Panc1 (cell line): ENCODE measurements at regions not wholly inside any gene's neighbourhood (a gene's known extent, or its start where the extent isn't known, plus 50 kb on each side); places are given as distances from the start of the nearest gene placed in this dataset.

Source experiments
- ATAC-seq: fragments of 200-7000 bp; cut with Tn5 transposase; 2 replicates; pipeline ENCODE4 v1.9.1; 2020; ENCODE audit warnings: mild to moderate bottlenecking, moderate library complexity
- BruUV-seq: library from RNA; stranded (reverse); fragments of 400-500 nt; replicated peaks from 2 replicates; lab custom pipeline; 2021; lab: Mats Ljungman, UMichigan
- CTCF ChIA-PET: fragments of 300-600 bp; sonication (Branson Sonifier 250); formaldehyde crosslinking; loops from one replicate; lab custom pipeline; 2022; ENCODE audit warnings: antibody characterized with exemption; lab: Charles Lee
- POLR2A ChIA-PET: fragments of 300-600 bp; sonication (Branson Sonifier 250); formaldehyde crosslinking; loops from one replicate; lab custom pipeline; 2022; ENCODE audit warnings: antibody characterized with exemption; lab: Charles Lee
- DNase-seq: peaks from one replicate; pipeline ENCODE4 v3.0.0-alpha.2; 2010; ENCODE audit warnings: low read depth, low spot score
- H3K27ac ChIP-seq: 2 replicates; pipeline ENCODE4 v1.5.1; 2011; ENCODE audit warnings: mild to moderate bottlenecking, low read length, inconsistent platforms
- H3K27me3 ChIP-seq: fragments of 200-500 bp; sonication (Bioruptor generic); 2 replicates; pipeline ENCODE4 v1.6.0; 2014; ENCODE audit warnings: low read length, inconsistent platforms; ENCODE audit not compliant: control insufficient read depth, insufficient read depth
- H3K36me3 ChIP-seq: fragments of 200-500 bp; sonication (Bioruptor generic); 2 replicates; pipeline ENCODE4 v1.5.1; 2014; ENCODE audit warnings: inconsistent platforms, mild to moderate bottlenecking, low read length, moderate library complexity; ENCODE audit not compliant: control insufficient read depth, insufficient read depth
- H3K4me1 ChIP-seq: 2 replicates; pipeline ENCODE4 v1.5.1; 2011; ENCODE audit warnings: inconsistent platforms, mild to moderate bottlenecking, low read length, moderate library complexity; ENCODE audit not compliant: control insufficient read depth, insufficient read depth
- H3K4me3 ChIP-seq, 2 experiments: 2 replicates each; pipeline ENCODE4 v1.5.1; 2011 to 2012; ENCODE audit warnings: low read depth in 2 of 2, low read length in 2 of 2, mild to moderate bottlenecking in 2 of 2, inconsistent platforms in 1 of 2, moderate library complexity in 1 of 2
- H3K9me3 ChIP-seq: fragments of 200-500 bp; sonication (Bioruptor generic); 2 replicates; pipeline ENCODE4 v1.5.1; 2014; ENCODE audit warnings: low read depth, mild to moderate bottlenecking, inconsistent platforms, low read length, moderate library complexity; ENCODE audit not compliant: control insufficient read depth, insufficient read depth
- CTCF ChIP-seq: fragments of 450-650 bp; IDR thresholded peaks from 2 replicates; pipeline ENCODE4 v1.5.1; 2017; ENCODE audit warnings: mild to moderate bottlenecking
- POLR2AphosphoS5 ChIP-seq: IDR thresholded peaks from 2 replicates; pipeline ENCODE4 v1.6.1; 2012; ENCODE audit warnings: mild to moderate bottlenecking, low read depth, low read length, moderate library complexity
- REST ChIP-seq, 2 experiments: IDR thresholded peaks; 2 replicates each; pipeline ENCODE4 v1.6.1; 2011 to 2012; ENCODE audit warnings: low read depth in 2 of 2, control low read depth in 1 of 2, low read length in 1 of 2, mild to moderate bottlenecking in 1 of 2, moderate library complexity in 1 of 2; ENCODE audit not compliant: insufficient read depth in 1 of 2
- SIN3A ChIP-seq: IDR thresholded peaks from 2 replicates; pipeline ENCODE4 v1.6.1; 2012; ENCODE audit warnings: low read depth, mild to moderate bottlenecking, low read length, moderate library complexity, borderline replicate concordance; ENCODE audit not compliant: insufficient read depth
- TCF7L2 ChIP-seq: IDR thresholded peaks from 2 replicates; pipeline ENCODE4 v1.6.1; 2011; ENCODE audit warnings: mild to moderate bottlenecking, low read depth, low read length, inconsistent platforms
- in situ Hi-C: cut with HindIII; loops from 2 replicates; pipeline ENCODE4 v1.10.0; 2016; ENCODE audit warnings: low sequenced_read_pairs, low pct_unique_long_range_greater_than_20kb
- intact Hi-C: fragments of 100-400 bp; cut with micrococcal nuclease; formaldehyde crosslinking; loops from one replicate; pipeline ENCODE4 v1.10.0; 2022; ENCODE audit not compliant: unreplicated experiment

- no peaks in the 10 kb centered on the region for H3K4me1 ChIP-seq
- H3K27me3 ChIP-seq, result no peaks in the 10 kb centered on the region
- in situ Hi-C loops, result no loop called here
- CTCF ChIA-PET, result no interaction called here
- no peak for DNase-seq
- intact Hi-C loops, result no loop called here
- BruUV-seq, result no TSS peak
- TF ChIP-seq TCF7L2, result peak; percentile 64
- TF ChIP-seq CTCF, result no peak
- POLR2A ChIA-PET, result no interaction called here
- H3K4me3 ChIP-seq, result no peak overlapping the region
- H3K9me3 ChIP-seq, result no peaks in the 10 kb centered on the region
- H3K27ac ChIP-seq, result no peak overlapping the region
- no peaks in the 10 kb centered on the region for H3K36me3 ChIP-seq
- ATAC-seq, result no peak
Measured at GRCh38 chr3:145411605-145412004, 749.4 kb downstream of the PLOD2 start.

GRCh38 chr3:145417678-145418077 is 743.3 kb downstream of the PLOD2 start:
- Histone ChIP-seq H3K4me3 (no peak overlapping the region), H3K4me1 (no peaks in the 10 kb centered on the region), H3K9me3 (peaks cover 10% of the 10 kb centered on the region; the same call in 1 of the 2 replicates), H3K36me3 (no peaks in the 10 kb centered on the region), H3K27ac (no peak overlapping the region), H3K27me3 (no peaks in the 10 kb centered on the region)
- no TSS peak for BruUV-seq
- intact Hi-C loops, result no loop called here
- ChIA-PET CTCF (no interaction called here), POLR2A (no interaction called here)
- in situ Hi-C loops, result no loop called here
- DNase-seq (no peak), ATAC-seq (no peak)
- no peak for TF ChIP-seq REST (IDR thresholded peaks at IDR 0.05; ENCODE audit: insufficient read depth in 1 of 2, low read depth in 2 of 2, low read length in 1 of 2)
- no peak for TF ChIP-seq POLR2AphosphoS5
- TF ChIP-seq SIN3A, result no peak
- TF ChIP-seq TCF7L2, result no peak
- TF ChIP-seq CTCF, result no peak

GRCh38 chr3:145422556-145422955 is 738.4 kb downstream of the PLOD2 start:
- no peak for TF ChIP-seq POLR2AphosphoS5
- TF ChIP-seq SIN3A, result no peak
- no peak for TF ChIP-seq REST (IDR thresholded peaks at IDR 0.05; ENCODE audit: insufficient read depth in 1 of 2, low read depth in 2 of 2, low read length in 1 of 2)
- TF ChIP-seq CTCF, result no peak
- no peak for TF ChIP-seq TCF7L2
- Histone ChIP-seq H3K4me1 (no peaks in the 10 kb centered on the region), H3K27ac (no peak overlapping the region), H3K36me3 (no peaks in the 10 kb centered on the region), H3K27me3 (no peaks in the 10 kb centered on the region), H3K4me3 (no peak overlapping the region), H3K9me3 (peaks cover 14% of the 10 kb centered on the region; the same call in 1 of the 2 replicates)
- ATAC-seq (no peak), DNase-seq (no peak)
- CTCF ChIA-PET, result no interaction called here
- POLR2A ChIA-PET, result no interaction called here
- in situ Hi-C loops (no loop called here), intact Hi-C loops (no loop called here)
- BruUV-seq, result no TSS peak
